LNCaP clone FGC (cell line): ENCODE measurements at regions not wholly inside any gene's neighbourhood (a gene's known extent, or its start where the extent isn't known, plus 50 kb on each side); places are given as distances from the start of the nearest gene placed in this dataset.

ENCODE experiments used
- DNase-seq: peaks from one replicate; pipeline ENCODE4 v3.0.0-alpha.2; 2011; ENCODE audit warnings: low read depth
- H3K4me3 ChIP-seq: 2 replicates; pipeline ENCODE4 v1.5.1; 2011; ENCODE audit warnings: mild to moderate bottlenecking, low read depth, low read length, control low read depth
- CTCF ChIP-seq: IDR thresholded peaks from 2 replicates; pipeline ENCODE4 v1.5.1; 2012; ENCODE audit warnings: mild to moderate bottlenecking; ENCODE audit not compliant: control insufficient read depth, insufficient read depth; ENCODE audit errors: extremely low read depth

GRCh38 chr22:27259433-27259832 lies 542.1 kb downstream of the MN1 start:
- no peak for DNase-seq
- no peak overlapping the region for H3K4me3 ChIP-seq
- no peak for TF ChIP-seq CTCF

DNA sequence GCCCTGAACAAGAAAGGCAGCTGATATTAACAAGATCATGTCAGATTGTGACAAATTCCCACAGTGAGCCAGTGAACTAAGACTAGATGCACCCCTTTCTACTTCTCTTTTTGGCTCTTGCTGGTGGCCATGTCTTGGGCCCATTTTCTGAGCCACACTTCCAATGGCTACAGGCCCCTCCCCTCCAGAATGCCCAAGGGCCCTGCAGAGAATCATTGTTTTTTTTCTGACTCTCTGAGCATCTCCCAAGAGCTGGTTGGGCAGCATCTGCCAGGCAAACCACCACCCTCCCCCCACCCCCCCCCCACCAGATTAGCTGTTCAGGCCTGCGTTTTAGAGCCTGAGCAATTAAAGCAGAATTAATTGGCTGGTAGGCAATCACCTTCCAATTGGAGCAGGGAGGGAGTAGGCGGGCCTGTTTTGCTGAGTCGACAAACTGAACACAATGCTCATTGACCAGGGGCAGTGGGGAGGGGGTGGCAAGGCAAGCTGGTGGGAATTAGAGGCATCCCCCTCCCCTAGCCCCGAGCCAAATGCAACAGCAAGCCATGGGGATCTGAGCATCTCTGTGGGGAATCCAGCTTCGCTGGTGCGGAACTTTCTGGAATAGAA lies 541.4 kb downstream of the MN1 start:
- no peak for DNase-seq
- no peak for TF ChIP-seq CTCF
- H3K4me3 ChIP-seq: no peak overlapping the region

DNA sequence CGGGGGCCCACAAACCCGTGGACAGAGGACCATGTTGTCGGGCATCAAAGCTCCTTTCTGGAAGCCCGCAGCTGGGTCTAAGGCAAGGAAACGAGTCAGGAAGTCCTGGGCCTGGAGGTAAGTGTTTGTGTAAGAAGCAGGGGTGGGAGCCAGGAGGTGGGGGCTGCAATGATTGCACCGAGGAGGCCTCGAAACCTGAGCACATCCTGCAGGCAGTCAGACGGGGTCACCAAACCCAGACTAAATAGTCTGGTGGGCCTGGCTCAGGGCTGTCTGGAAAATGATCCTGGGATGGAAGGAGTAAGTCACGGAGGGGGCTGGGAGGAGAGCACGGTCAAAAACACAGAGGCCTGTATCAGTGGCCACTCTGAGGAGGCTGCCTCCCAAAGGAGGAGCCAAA lies 539.2 kb downstream of the MN1 start:
- H3K4me3 ChIP-seq: no peak overlapping the region
- TF ChIP-seq CTCF: no peak
- DNase-seq: no peak

DNA sequence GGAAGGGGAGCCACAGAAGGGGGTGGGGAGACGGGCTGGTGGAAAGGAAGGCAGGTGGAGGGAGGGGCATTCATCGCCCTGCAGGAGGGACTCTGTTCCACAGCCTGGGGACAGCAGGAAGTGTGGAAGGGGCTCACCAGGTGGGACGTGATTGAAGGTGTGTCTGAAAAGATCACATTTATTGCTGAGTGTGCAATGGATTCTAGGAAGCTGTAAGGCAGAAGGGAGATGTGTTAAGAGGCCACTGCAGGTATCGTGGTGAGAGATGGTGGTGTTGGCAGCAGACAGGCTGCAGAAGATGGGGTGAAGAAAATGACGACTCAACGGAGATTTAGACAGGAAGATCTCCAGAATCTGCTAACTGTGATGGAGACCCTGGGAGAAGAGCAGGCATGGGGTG lies 537.4 kb downstream of the MN1 start:
- H3K4me3 ChIP-seq: no peak overlapping the region
- no peak for DNase-seq
- no peak for TF ChIP-seq CTCF

GRCh38 chr22:27267145-27267544 lies 534.4 kb downstream of the MN1 start:
- no peak overlapping the region for H3K4me3 ChIP-seq
- DNase-seq: no peak
- no peak for TF ChIP-seq CTCF

GRCh38 chr22:27269751-27270543 lies 531.6 kb downstream of the MN1 start:
- no peak for DNase-seq
- no peak overlapping the region for H3K4me3 ChIP-seq
- no peak for TF ChIP-seq CTCF
